ENCODE measurements at regions not wholly inside any gene's neighbourhood (a gene's known extent, or its start where the extent isn't known, plus 50 kb on each side); places are given as distances from the start of the nearest gene placed in this dataset.

- no peak for DNase-seq
Measured at GRCh38 chr1:5067246-5067645, 412.8 kb downstream of the AJAP1 start.

- DNase-seq, result no peak
Measured at GRCh38 chr1:5053744-5054143, 399.3 kb downstream of the AJAP1 start.

- no peak for DNase-seq
Measured at GRCh38 chr1:5029136-5029535, 374.7 kb downstream of the AJAP1 start.

- no peak for DNase-seq
Measured at GRCh38 chr1:5012249-5012648, 357.8 kb downstream of the AJAP1 start.

- no peak for DNase-seq
Measured at GRCh38 chr1:5010656-5011055, 356.2 kb downstream of the AJAP1 start.

- no peak for DNase-seq
Measured at GRCh38 chr1:5010236-5010635, 355.8 kb downstream of the AJAP1 start.

- DNase-seq, result no peak
Measured at GRCh38 chr1:5009376-5010065, 355.1 kb downstream of the AJAP1 start.

- DNase-seq, result no peak
Measured at GRCh38 chr1:5005171-5005570, 350.8 kb downstream of the AJAP1 start.

- DNase-seq, result no peak
Measured at GRCh38 chr1:5002676-5003075, 348.3 kb downstream of the AJAP1 start.

- DNase-seq, result no peak
Measured at GRCh38 chr1:5001466-5001865, 347.1 kb downstream of the AJAP1 start.

GRCh38 chr1:4986306-4986705, 331.9 kb downstream of the AJAP1 start:
- DNase-seq, result no peak

- DNase-seq, result no peak
Measured at GRCh38 chr1:4984841-4985240, 330.4 kb downstream of the AJAP1 start.

- DNase-seq, result no peak
Measured at GRCh38 chr1:4980211-4980610, 325.8 kb downstream of the AJAP1 start.

GRCh38 chr1:4978660-4979390, 324.4 kb downstream of the AJAP1 start:
- no peak for DNase-seq

- DNase-seq, result no peak
Measured at GRCh38 chr1:4977701-4978100, 323.3 kb downstream of the AJAP1 start.

GRCh38 chr1:4976859-4977440, 322.5 kb downstream of the AJAP1 start:
- no peak for DNase-seq

- no peak for DNase-seq
Measured at GRCh38 chr1:4975856-4976255, 321.4 kb downstream of the AJAP1 start.

- DNase-seq, result no peak
Measured at GRCh38 chr1:4974981-4975685, 320.7 kb downstream of the AJAP1 start.

- DNase-seq, result no peak
Measured at GRCh38 chr1:4973341-4973740, 318.9 kb downstream of the AJAP1 start.

- no peak for DNase-seq
Measured at GRCh38 chr1:4972761-4973320, 318.4 kb downstream of the AJAP1 start.

- DNase-seq, result no peak
Measured at GRCh38 chr1:4971666-4972065, 317.3 kb downstream of the AJAP1 start.

GRCh38 chr1:4970532-4970931, 316.1 kb downstream of the AJAP1 start:
- DNase-seq, result no peak

- DNase-seq, result no peak
Measured at GRCh38 chr1:4969556-4970129, 315.2 kb downstream of the AJAP1 start.

Measured in stimulated activated CD4-positive, alpha-beta T cell treated with anti-CD3 and anti-CD28 coated beads, Interleukin-4, amount 100 ng/mL, for 24 hours (primary cell).